Endothelial cell (in vitro differentiated cells): ENCODE measurements at regions not wholly inside any gene's neighbourhood (a gene's known extent, or its start where the extent isn't known, plus 50 kb on each side); places are given as distances from the start of the nearest gene placed in this dataset.

Source experiments
- DNase-seq: peaks from one replicate; pipeline ENCODE4 v3.0.0; 2021; ENCODE audit warnings: low spot score
- H3K27ac Mint-ChIP-seq: one replicate; pipeline ENCODE4 v1.8.0; 2021; ENCODE audit warnings: mixed read lengths, inconsistent platforms; ENCODE audit not compliant: unreplicated experiment
- H3K27me3 Mint-ChIP-seq: one replicate; pipeline ENCODE4 v1.8.0; 2021; ENCODE audit warnings: mild to moderate bottlenecking, moderate library complexity, mixed read lengths, inconsistent platforms; ENCODE audit not compliant: unreplicated experiment
- H3K36me3 Mint-ChIP-seq: one replicate; pipeline ENCODE4 v1.8.0; 2021; ENCODE audit warnings: mild to moderate bottlenecking, low read depth, mixed read lengths, inconsistent platforms; ENCODE audit not compliant: unreplicated experiment
- H3K4me1 Mint-ChIP-seq: one replicate; pipeline ENCODE4 v1.8.0; 2021; ENCODE audit warnings: mild to moderate bottlenecking, mixed read lengths, inconsistent platforms; ENCODE audit not compliant: unreplicated experiment
- H3K4me3 Mint-ChIP-seq: one replicate; pipeline ENCODE4 v1.8.0; 2021; ENCODE audit warnings: mild to moderate bottlenecking, mixed read lengths, inconsistent platforms; ENCODE audit not compliant: unreplicated experiment
- H3K9me3 Mint-ChIP-seq: one replicate; pipeline ENCODE4 v1.8.0; 2021; ENCODE audit warnings: mixed read lengths, inconsistent platforms; ENCODE audit not compliant: unreplicated experiment
- TF ChIP-seq, protein P1 (sequence below): fragments of 200-600 bp; sonication (generic); IDR thresholded peaks from one replicate; pipeline ENCODE4 v1.5.0; 2021; ENCODE audit warnings: antibody characterized with exemption; ENCODE audit not compliant: unreplicated experiment

DNA sequence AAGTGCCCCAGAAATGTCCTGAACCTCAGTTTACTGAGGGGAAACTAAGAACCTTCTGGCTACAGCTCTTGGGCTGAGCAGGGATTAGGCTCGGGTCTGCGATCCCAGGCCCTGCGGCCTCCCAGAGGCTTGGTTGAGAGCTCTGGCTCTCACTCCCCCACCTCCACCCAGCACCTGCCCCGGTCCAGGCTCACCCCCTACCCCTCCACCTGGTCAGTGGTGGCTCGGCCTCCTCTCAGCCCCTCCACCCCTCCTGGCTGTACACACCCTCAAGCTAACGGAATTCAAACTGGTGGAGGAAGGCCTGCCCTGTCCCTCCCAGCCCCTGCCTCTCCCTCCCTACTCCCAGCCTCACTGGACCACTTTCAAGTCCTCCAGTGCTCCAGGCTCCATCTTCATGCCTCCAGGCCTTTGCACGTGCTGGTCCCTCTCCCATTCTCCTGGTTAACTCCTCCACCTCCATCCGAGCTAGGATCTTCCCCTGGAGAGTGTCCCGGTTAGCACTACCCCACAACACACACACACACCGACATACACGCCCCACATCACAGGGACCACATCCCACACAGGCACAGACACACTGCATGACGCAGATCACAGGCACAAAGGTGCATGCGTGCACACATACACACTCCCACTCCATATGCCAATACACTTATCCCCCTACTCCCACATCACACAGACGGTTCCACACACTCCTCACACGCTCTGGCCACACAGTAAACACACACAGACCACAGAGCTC lies 130.9 kb downstream of the C9orf50 start:
- H3K36me3 Mint-ChIP-seq: no peaks in the 10 kb centered on the region
- peak overlapping the region; percentile 72 for H3K4me3 Mint-ChIP-seq
- no peaks in the 10 kb centered on the region for H3K9me3 Mint-ChIP-seq
- peaks cover 28% of the 10 kb centered on the region for H3K27me3 Mint-ChIP-seq
- DNase-seq: no peak
- TF ChIP-seq, protein P1, sequence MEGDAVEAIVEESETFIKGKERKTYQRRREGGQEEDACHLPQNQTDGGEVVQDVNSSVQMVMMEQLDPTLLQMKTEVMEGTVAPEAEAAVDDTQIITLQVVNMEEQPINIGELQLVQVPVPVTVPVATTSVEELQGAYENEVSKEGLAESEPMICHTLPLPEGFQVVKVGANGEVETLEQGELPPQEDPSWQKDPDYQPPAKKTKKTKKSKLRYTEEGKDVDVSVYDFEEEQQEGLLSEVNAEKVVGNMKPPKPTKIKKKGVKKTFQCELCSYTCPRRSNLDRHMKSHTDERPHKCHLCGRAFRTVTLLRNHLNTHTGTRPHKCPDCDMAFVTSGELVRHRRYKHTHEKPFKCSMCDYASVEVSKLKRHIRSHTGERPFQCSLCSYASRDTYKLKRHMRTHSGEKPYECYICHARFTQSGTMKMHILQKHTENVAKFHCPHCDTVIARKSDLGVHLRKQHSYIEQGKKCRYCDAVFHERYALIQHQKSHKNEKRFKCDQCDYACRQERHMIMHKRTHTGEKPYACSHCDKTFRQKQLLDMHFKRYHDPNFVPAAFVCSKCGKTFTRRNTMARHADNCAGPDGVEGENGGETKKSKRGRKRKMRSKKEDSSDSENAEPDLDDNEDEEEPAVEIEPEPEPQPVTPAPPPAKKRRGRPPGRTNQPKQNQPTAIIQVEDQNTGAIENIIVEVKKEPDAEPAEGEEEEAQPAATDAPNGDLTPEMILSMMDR: no peak
- peaks cover 36% of the 10 kb centered on the region for H3K4me1 Mint-ChIP-seq
- H3K27ac Mint-ChIP-seq: peak overlapping the region; percentile 10

DNA sequence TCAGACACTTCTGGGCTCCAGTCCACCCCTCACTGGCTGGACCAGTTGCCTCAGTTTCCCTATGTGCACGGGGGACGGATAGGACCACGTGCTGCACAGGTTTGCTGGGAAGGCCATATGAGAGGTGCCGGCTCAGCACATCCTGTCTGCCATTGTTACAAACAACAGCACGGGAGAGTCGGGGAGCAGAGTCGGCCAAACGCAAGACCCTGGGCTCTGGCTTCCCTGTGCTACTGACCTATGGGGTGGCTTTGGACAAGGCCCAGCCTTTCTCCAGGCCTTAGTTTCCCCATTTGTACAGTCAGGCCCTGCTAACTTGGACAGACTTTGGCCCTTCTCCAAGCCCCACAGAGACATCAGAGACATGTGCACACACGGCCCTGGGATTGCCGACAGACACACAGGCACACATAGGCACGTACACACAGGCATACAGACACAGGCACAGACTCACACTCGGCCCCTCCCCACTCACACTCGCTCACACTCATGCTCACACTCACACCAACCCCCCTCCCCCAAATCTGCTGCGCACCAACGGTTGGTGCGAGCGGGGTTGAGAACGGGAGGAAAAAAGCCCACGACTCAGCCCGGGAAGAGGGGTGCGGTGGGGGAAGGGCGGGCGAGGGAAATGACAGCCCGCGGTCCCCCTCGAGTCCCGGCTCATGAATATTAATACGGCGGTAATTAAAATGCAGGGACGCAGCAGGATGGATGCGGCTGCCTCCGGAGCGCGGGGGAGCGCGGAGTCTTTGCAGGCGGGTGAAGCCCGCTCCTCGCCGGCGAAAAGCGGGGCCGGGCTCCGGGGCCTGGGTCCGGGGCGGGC lies 133.0 kb downstream of the C9orf50 start:
- Mint-ChIP-seq H3K9me3 (no peaks in the 10 kb centered on the region), H3K27ac (peak overlapping the region; percentile 98), H3K27me3 (peaks cover 27% of the 10 kb centered on the region), H3K4me1 (peaks cover 42% of the 10 kb centered on the region), H3K4me3 (peak overlapping the region; percentile 89), H3K36me3 (peaks cover 6% of the 10 kb centered on the region)
- TF ChIP-seq, protein P1: no peak
- DNase-seq: no peak

DNA sequence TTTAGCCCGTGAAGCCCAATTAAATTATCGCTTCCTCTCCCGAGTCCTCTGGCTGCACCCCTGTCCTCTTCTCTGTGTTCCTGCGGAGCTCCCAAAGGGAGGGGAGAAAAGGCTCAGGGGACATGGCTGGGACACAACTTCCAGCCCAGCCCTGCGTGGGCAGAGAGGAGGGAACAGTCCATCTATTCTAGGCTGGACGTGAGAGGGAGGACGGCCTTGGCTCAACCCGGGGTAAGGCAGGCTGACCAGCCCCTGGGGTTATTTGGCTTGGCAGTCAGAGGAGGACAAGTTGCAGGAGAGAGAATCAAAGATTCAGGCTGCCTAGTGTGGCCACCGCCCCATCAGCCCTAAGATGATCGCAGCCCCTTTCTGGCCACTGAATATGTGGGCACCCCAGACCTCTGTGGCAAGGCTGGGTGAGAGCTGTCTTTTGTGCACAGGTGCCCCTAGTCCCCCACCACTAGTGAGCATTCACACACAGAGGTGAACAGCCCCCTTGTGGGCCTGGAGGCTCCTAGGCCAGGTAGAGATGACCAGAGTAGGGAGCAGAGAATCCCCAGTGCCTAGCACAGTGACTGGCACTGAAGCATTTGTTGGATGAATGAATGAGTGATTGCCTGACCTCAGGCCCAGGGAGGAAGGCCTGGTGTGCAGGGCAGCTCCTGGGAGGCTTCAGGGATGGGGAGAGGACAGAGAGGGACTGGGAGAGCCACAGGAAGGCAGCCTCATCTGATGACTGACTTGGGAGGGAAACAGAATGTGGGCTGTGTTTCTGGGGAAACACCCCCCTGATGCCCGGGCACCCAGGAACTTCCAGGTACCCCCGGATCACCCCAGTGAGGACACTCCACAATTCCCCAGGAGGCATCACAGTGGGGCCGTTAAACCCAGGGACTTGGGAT lies 133.9 kb downstream of the C9orf50 start:
- Mint-ChIP-seq H3K9me3 (no peaks in the 10 kb centered on the region), H3K36me3 (peaks cover 6% of the 10 kb centered on the region), H3K27me3 (peaks cover 27% of the 10 kb centered on the region), H3K27ac (peak overlapping the region; percentile 81), H3K4me3 (peak overlapping the region; percentile 53), H3K4me1 (peaks cover 42% of the 10 kb centered on the region)
- DNase-seq: no peak
- TF ChIP-seq, protein P1: no peak

DNA sequence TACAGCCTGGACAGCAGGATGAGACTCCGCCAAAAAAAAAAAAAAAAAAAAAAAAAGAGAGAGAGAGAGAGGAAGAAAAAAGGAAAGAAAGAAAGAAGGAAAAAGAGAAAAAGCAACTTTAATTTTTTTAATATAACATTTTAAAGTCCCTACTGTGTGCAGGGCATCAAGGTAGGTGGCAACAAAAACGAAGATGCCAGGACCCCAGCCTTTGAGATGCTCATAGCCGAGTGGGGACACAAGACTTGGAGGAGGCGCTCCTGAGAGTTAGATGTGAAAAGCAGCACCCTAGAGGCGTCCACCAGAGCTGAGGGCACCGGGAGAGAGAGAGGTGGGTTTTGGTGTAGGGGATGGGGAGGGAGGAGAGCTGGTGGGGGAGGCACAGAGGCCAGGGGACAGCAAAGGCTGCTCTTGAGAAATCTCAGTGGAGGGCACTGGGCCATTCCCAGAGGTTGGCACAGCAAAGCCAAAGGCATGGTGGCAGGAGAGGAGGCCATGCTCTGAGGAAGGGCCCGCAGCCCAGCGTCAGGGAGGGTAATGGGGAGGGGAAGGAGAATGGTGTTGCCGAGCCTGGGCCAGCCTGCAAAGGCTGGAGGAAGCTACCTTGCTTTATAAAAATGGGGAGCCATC lies 135.6 kb downstream of the C9orf50 start:
- Mint-ChIP-seq H3K4me1 (peaks cover 47% of the 10 kb centered on the region), H3K36me3 (peaks cover 6% of the 10 kb centered on the region), H3K27me3 (peaks cover 22% of the 10 kb centered on the region), H3K27ac (peak overlapping the region; percentile 64), H3K9me3 (no peaks in the 10 kb centered on the region), H3K4me3 (no peak overlapping the region)
- no peak for DNase-seq
- TF ChIP-seq, protein P1: no peak
